Activated T-cell treated with anti-CD3 and anti-CD28 coated beads, Interleukin-2, amount 50 U/mL, for 72 hours (primary cell): ENCODE measurements at regions not wholly inside any gene's neighbourhood (a gene's known extent, or its start where the extent isn't known, plus 50 kb on each side); places are given as distances from the start of the nearest gene placed in this dataset.
"Not testable (repeated sequence)": the region's sequence is repeated elsewhere in the genome, so short reads cannot be mapped to it uniquely, and the experiment has no call there.

Experiments used
- ATAC-seq, 2 donors: fragments of 150-1000 bp; cut with Tn5 transposase; replicated peaks in 1 of 2; 2 replicates each; pipeline ENCODE4 v1.10.0; 2021; ENCODE audit warnings: moderate library complexity in 2 of 2, mild to moderate bottlenecking in 1 of 2
- DNase-seq, 2 donors: peaks; one replicate each; pipeline ENCODE4 v3.0.0; 2021 to 2022; ENCODE audit warnings: mixed read lengths in 1 of 2
- H3K27ac Mint-ChIP-seq: one replicate; pipeline ENCODE4 v1.8.0; 2022; ENCODE audit warnings: mild to moderate bottlenecking, moderate library complexity, mixed read lengths
- H3K27me3 Mint-ChIP-seq: one replicate; pipeline ENCODE4 v1.8.0; 2022; ENCODE audit warnings: low read depth, mixed read lengths
- H3K36me3 Mint-ChIP-seq, 2 donors: one replicate each; pipeline ENCODE4 v1.8.0; 2022; ENCODE audit warnings: mixed read lengths in 2 of 2, mild to moderate bottlenecking in 1 of 2; ENCODE audit not compliant: insufficient read depth in 2 of 2
- H3K4me1 Mint-ChIP-seq: one replicate; pipeline ENCODE4 v1.8.0; 2022; ENCODE audit warnings: low read depth, mixed read lengths
- H3K4me3 Mint-ChIP-seq, 2 donors: one replicate each; pipeline ENCODE4 v1.8.0; 2022; ENCODE audit warnings: mild to moderate bottlenecking in 2 of 2, mixed read lengths in 2 of 2, moderate library complexity in 2 of 2
- H3K9me3 Mint-ChIP-seq, 2 donors: one replicate each; pipeline ENCODE4 v1.8.0; 2022; ENCODE audit warnings: mixed read lengths in 2 of 2

DNA sequence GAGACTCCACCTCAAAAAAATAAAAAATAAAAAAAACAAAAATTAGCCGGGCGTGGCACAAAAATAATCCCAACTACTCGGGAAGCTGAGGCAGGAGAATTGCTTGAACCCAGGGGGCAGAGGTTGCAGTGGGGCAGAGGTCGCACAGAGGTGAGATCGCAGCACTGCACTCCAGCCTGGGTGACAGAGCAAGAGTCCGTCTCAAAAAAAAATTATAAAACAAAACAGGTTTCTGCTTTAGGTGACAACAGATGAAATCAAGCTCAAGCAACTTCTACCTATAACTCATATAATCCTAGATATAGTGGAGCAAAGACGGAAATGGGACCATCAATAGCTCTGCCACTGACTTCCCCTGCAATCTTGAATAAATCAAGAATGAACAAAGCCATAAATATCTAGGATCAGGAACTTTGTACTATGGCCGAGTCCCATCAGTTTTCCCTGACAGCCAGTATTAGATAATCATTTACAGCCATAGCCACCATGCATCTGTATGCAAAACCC lies 53.6 kb upstream of the PDPR start:
- H3K27me3 Mint-ChIP-seq, ATAC-seq, H3K27ac Mint-ChIP-seq: not testable (repeated sequence)

DNA sequence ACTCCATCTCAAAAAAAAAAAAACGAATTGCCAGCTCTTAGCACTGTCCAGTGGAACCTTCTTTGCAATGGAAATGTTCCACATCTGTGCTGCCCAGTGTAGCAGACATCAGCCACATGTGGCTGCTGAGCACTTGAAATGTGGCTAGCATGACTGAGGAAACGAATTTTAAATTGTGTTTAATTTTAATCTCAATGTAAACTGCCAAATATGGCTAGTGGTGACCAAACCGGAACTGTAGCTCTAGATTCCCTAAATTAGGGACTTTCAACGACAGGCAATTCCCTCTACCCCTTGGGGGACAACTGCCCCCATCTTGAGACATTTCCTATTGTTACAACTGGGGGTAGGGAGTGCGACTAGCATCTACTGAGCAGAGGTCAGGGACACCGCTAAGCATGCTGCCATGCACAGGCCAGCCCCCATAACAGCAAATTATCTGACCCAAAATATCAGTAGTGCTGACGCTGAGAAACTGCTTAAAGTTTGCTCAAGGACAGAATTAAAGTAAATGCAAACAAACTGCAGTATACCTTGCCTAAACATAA lies 52.4 kb upstream of the PDPR start:
- H3K4me1 Mint-ChIP-seq, DNase-seq, H3K27ac Mint-ChIP-seq, H3K4me3 Mint-ChIP-seq, H3K27me3 Mint-ChIP-seq, ATAC-seq, H3K9me3 Mint-ChIP-seq, H3K36me3 Mint-ChIP-seq: not testable (repeated sequence)

More for the DNA sequence above, 53.6 kb upstream of the PDPR start:
- H3K36me3 Mint-ChIP-seq, H3K4me1 Mint-ChIP-seq, DNase-seq, H3K9me3 Mint-ChIP-seq, H3K4me3 Mint-ChIP-seq: not testable (repeated sequence)

DNA sequence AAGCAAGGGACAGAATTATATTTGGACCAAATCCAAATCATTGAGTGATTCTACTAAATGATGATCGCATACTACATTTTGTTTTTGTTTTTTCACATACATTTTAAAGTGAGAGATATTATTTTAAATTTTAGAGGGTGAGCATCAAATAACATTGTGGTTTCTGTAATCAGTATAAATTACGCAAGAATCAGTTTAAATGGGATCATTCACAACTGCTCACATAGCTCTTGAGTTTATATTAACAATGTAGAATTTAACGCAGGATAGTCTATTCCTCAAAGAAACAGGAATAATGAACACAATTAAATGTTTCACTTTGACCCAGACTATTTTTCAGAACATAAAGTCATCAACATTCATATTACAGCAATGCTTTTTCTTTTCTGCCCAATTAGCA lies 51.2 kb upstream of the PDPR start:
- DNase-seq, H3K4me1 Mint-ChIP-seq, H3K27me3 Mint-ChIP-seq, H3K27ac Mint-ChIP-seq, ATAC-seq, H3K4me3 Mint-ChIP-seq, H3K36me3 Mint-ChIP-seq, H3K9me3 Mint-ChIP-seq: not testable (repeated sequence)
